Activated CD4-positive, alpha-beta T cell treated with anti-CD3 and anti-CD28 coated beads, Interleukin-2, amount 10 ng/mL, durations not matched to agents 7 days and 5 days (primary cell): ENCODE measurements at regions not wholly inside any gene's neighbourhood (a gene's known extent, or its start where the extent isn't known, plus 50 kb on each side); places are given as distances from the start of the nearest gene placed in this dataset.

Experiments used
- CTCF ChIA-PET: fragments of 350-600 bp; sonication (Branson Sonifier 250); formaldehyde crosslinking; loops from one replicate; lab custom pipeline; 2021; ENCODE audit warnings: antibody characterized with exemption; lab: Charles Lee
- POLR2A ChIA-PET: fragments of 350-600 bp; sonication (Branson Sonifier 250); formaldehyde crosslinking; loops from one replicate; lab custom pipeline; 2021; ENCODE audit warnings: antibody characterized with exemption; lab: Charles Lee
- DNase-seq: peaks from one replicate; pipeline ENCODE4 v3.0.0-alpha.2; 2020
- H3K27ac Mint-ChIP-seq: one replicate; pipeline ENCODE4 v1.8.0; 2021; ENCODE audit warnings: mild to moderate bottlenecking, moderate library complexity, mixed read lengths
- H3K27me3 Mint-ChIP-seq: one replicate; pipeline ENCODE4 v1.8.0; 2021; ENCODE audit warnings: mixed read lengths
- H3K36me3 Mint-ChIP-seq: one replicate; pipeline ENCODE4 v1.8.0; 2021; ENCODE audit warnings: low read depth, mixed read lengths
- H3K4me1 Mint-ChIP-seq: one replicate; pipeline ENCODE4 v1.8.0; 2021; ENCODE audit warnings: mixed read lengths
- H3K4me3 Mint-ChIP-seq: one replicate; pipeline ENCODE4 v1.8.0; 2021; ENCODE audit warnings: mild to moderate bottlenecking, moderate library complexity, mixed read lengths
- H3K9me3 Mint-ChIP-seq: one replicate; pipeline ENCODE4 v1.8.0; 2021; ENCODE audit warnings: mixed read lengths

GRCh38 chr4:58935332-58935731 lies 1825.1 kb upstream of the IGFBP7 start:
- ChIA-PET POLR2A (no interaction called here), CTCF (no interaction called here)
- Mint-ChIP-seq H3K27ac (no peak overlapping the region), H3K4me3 (no peak overlapping the region), H3K27me3 (no peaks in the 10 kb centered on the region), H3K4me1 (no peaks in the 10 kb centered on the region), H3K9me3 (peaks cover 12% of the 10 kb centered on the region), H3K36me3 (no peaks in the 10 kb centered on the region)
- DNase-seq: no peak

DNA sequence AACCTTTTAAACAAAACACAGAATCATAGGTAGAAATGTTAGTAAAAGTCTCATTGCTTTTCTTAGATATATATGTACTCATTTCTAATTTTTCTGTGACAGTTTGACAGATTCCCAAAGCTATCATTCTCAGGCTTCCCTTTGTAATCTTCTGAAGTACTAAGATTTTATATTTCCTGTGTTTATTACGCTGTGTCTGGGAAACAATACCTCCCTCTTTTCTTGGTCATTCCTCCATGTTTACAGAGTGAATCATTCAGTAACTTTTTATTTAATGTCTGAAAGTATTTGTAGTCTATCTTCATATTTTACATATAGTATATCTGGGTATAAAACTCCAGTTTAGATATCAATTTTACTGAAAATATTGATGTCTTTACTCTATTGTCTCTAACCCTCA lies 1826.3 kb upstream of the IGFBP7 start:
- H3K27me3 Mint-ChIP-seq: no peaks in the 10 kb centered on the region
- CTCF ChIA-PET: no interaction called here
- no peak for DNase-seq
- no peaks in the 10 kb centered on the region for H3K4me1 Mint-ChIP-seq
- peaks cover 7% of the 10 kb centered on the region for H3K9me3 Mint-ChIP-seq
- H3K36me3 Mint-ChIP-seq: no peaks in the 10 kb centered on the region
- H3K27ac Mint-ChIP-seq: no peak overlapping the region
- no peak overlapping the region for H3K4me3 Mint-ChIP-seq
- POLR2A ChIA-PET: no interaction called here

DNA sequence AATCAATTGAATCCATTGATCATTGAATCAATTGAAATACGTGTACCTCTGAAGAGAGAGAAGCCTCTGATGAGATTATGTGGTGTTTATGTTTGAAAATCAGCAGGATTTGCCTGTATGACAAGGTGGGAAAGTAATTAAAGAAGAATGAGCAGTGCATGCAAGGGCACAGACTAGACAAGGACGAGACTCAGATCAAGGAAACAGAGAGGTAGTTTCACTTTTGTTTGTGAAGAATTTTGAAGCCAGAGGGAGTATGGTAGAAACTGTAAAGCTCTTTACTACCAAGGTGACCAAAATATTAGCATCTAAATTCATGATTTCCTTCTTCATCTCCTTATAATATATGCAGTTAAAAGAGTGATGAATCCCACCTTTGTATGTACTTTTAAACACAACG lies 1830.0 kb upstream of the IGFBP7 start:
- no peak overlapping the region for H3K27ac Mint-ChIP-seq
- ChIA-PET CTCF (no interaction called here), POLR2A (no interaction called here)
- H3K27me3 Mint-ChIP-seq: no peaks in the 10 kb centered on the region
- peaks cover 9% of the 10 kb centered on the region for H3K9me3 Mint-ChIP-seq
- no peaks in the 10 kb centered on the region for H3K36me3 Mint-ChIP-seq
- no peak for DNase-seq
- no peaks in the 10 kb centered on the region for H3K4me1 Mint-ChIP-seq
- H3K4me3 Mint-ChIP-seq: no peak overlapping the region

- ChIA-PET CTCF (no interaction called here), POLR2A (no interaction called here)
- no peaks in the 10 kb centered on the region for H3K36me3 Mint-ChIP-seq
- DNase-seq: no peak
- no peak overlapping the region for H3K27ac Mint-ChIP-seq
- H3K27me3 Mint-ChIP-seq: no peaks in the 10 kb centered on the region
- no peak overlapping the region for H3K4me3 Mint-ChIP-seq
- peaks cover 11% of the 10 kb centered on the region for H3K9me3 Mint-ChIP-seq
- H3K4me1 Mint-ChIP-seq: no peaks in the 10 kb centered on the region
These were observed 1831.1 kb upstream of the IGFBP7 start for GRCh38 chr4:58941286-58941685.

DNA sequence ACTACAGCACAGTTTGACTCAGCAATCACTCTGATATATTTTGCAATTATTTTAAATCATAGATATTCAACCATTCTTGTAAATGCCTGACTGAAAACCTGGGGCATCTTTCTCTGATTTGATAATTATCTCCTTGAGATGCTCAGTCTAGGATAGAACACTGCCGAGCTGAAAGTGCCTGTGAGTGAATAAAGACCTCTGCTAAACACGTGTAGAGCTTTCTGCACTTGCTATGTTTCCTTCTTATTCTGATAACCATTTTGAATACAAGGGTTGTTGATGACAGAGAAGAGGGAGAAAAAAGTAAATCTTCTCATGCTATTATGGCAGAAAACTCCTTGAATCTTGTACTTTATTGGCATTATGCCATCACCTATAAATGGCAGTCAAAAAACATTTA lies 1843.4 kb upstream of the IGFBP7 start:
- Mint-ChIP-seq H3K36me3 (no peaks in the 10 kb centered on the region), H3K27me3 (no peaks in the 10 kb centered on the region), H3K9me3 (peaks cover 2% of the 10 kb centered on the region), H3K27ac (no peak overlapping the region), H3K4me1 (no peaks in the 10 kb centered on the region), H3K4me3 (no peak overlapping the region)
- ChIA-PET POLR2A (no interaction called here), CTCF (no interaction called here)
- DNase-seq: no peak

DNA sequence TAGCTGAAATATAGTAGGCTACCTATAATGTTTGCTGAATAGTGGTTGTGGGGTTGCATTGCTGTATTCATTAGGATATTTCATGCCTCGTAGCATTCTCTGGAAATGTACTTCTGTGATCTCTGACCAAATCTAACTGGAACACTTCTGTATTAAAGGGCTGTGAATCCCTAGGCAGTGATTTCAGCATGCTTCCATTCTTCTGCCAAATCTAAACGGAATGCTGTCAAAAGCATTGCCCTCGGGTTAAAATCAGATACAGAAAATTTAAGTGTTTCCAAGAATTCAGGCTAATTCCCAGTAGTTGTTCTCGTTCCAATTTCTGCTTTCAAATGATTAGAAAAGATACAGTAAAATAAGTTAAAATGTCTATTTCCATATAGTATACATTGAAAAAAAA lies 1847.5 kb upstream of the IGFBP7 start:
- ChIA-PET CTCF (no interaction called here), POLR2A (no interaction called here)
- Mint-ChIP-seq H3K4me1 (no peaks in the 10 kb centered on the region), H3K27ac (no peak overlapping the region), H3K27me3 (no peaks in the 10 kb centered on the region), H3K4me3 (no peak overlapping the region), H3K9me3 (no peaks in the 10 kb centered on the region), H3K36me3 (no peaks in the 10 kb centered on the region)
- no peak for DNase-seq

- POLR2A ChIA-PET: no interaction called here
These were observed 1851.1 kb upstream of the IGFBP7 start for GRCh38 chr4:58961283-58961682.

GRCh38 chr4:58961925-58962324 lies 1851.7 kb upstream of the IGFBP7 start:
- no peak overlapping the region for H3K27ac Mint-ChIP-seq
- no peak overlapping the region for H3K4me3 Mint-ChIP-seq
- ChIA-PET POLR2A (no interaction called here), CTCF (no interaction called here)
- no peaks in the 10 kb centered on the region for H3K4me1 Mint-ChIP-seq
- H3K27me3 Mint-ChIP-seq: no peaks in the 10 kb centered on the region
- H3K9me3 Mint-ChIP-seq: no peaks in the 10 kb centered on the region
- no peak for DNase-seq
- H3K36me3 Mint-ChIP-seq: no peaks in the 10 kb centered on the region

More at GRCh38 chr4:58961283-58961682, 1851.1 kb upstream of the IGFBP7 start:
- H3K27ac Mint-ChIP-seq: no peak overlapping the region
- no peak for DNase-seq
- no peaks in the 10 kb centered on the region for H3K36me3 Mint-ChIP-seq
- no peaks in the 10 kb centered on the region for H3K4me1 Mint-ChIP-seq
- H3K27me3 Mint-ChIP-seq: no peaks in the 10 kb centered on the region
- H3K9me3 Mint-ChIP-seq: no peaks in the 10 kb centered on the region
- CTCF ChIA-PET: no interaction called here
- H3K4me3 Mint-ChIP-seq: no peak overlapping the region

DNA sequence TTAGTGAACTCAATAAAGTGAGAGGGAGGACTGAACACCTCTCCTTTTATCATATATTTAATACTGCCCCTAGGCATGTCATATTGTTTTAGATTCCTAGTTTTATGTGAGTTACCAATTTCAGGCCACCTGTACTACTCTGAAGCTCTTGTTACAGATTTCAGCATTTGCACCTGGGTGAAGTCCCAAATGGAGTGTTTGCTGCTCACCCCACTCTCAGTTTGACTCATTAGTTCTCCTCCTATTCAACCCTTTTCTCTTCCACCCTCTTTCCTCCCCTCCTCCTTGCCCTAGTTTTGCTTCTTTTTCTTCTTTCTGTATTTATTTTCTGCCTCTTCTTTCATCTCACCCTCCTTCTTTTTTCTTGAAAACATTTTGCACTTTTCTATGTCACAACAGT lies 1852.2 kb upstream of the IGFBP7 start:
- no peaks in the 10 kb centered on the region for H3K4me1 Mint-ChIP-seq
- POLR2A ChIA-PET: no interaction called here
- no peak overlapping the region for H3K27ac Mint-ChIP-seq
- H3K4me3 Mint-ChIP-seq: no peak overlapping the region
- H3K27me3 Mint-ChIP-seq: no peaks in the 10 kb centered on the region
- CTCF ChIA-PET: no interaction called here
- no peak for DNase-seq
- H3K36me3 Mint-ChIP-seq: no peaks in the 10 kb centered on the region
- no peaks in the 10 kb centered on the region for H3K9me3 Mint-ChIP-seq

- Mint-ChIP-seq H3K9me3 (no peaks in the 10 kb centered on the region), H3K4me3 (no peak overlapping the region), H3K4me1 (no peaks in the 10 kb centered on the region), H3K36me3 (no peaks in the 10 kb centered on the region), H3K27ac (no peak overlapping the region), H3K27me3 (no peaks in the 10 kb centered on the region)
- no peak for DNase-seq
- ChIA-PET CTCF (no interaction called here), POLR2A (no interaction called here)
These were observed 1871.6 kb upstream of the IGFBP7 start for GRCh38 chr4:58981828-58982227.

DNA sequence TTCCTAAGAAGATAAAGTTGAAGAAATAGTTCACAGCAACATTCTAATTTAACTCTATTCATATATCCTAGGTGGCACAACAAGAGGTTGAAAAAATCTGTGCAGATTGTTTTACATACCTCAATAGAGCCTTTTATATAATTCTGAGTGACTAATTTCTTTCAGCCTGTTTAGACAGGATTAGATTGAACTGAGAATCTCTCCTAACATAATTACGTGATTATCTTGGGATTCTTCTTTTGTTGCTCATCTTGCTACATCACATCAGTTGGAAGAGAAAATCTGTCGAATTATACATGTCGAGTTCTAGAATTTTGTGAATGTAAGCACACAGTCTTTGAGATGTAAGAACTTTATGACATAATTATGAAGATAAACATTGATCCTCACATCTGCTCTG lies 1873.7 kb upstream of the IGFBP7 start:
- CTCF ChIA-PET: no interaction called here
- H3K4me3 Mint-ChIP-seq: no peak overlapping the region
- peaks cover 2% of the 10 kb centered on the region for H3K9me3 Mint-ChIP-seq
- no peaks in the 10 kb centered on the region for H3K27me3 Mint-ChIP-seq
- no peaks in the 10 kb centered on the region for H3K4me1 Mint-ChIP-seq
- POLR2A ChIA-PET: no interaction called here
- no peaks in the 10 kb centered on the region for H3K36me3 Mint-ChIP-seq
- no peak for DNase-seq
- no peak overlapping the region for H3K27ac Mint-ChIP-seq

GRCh38 chr4:59002148-59002547 lies 1892.0 kb upstream of the IGFBP7 start:
- no peaks in the 10 kb centered on the region for H3K27me3 Mint-ChIP-seq
- H3K4me1 Mint-ChIP-seq: no peaks in the 10 kb centered on the region
- DNase-seq: no peak
- H3K4me3 Mint-ChIP-seq: no peak overlapping the region
- no peak overlapping the region for H3K27ac Mint-ChIP-seq
- CTCF ChIA-PET: no interaction called here
- peaks cover 8% of the 10 kb centered on the region for H3K9me3 Mint-ChIP-seq
- H3K36me3 Mint-ChIP-seq: no peaks in the 10 kb centered on the region
- POLR2A ChIA-PET: no interaction called here

- Mint-ChIP-seq H3K27ac (no peak overlapping the region), H3K27me3 (no peaks in the 10 kb centered on the region), H3K36me3 (no peaks in the 10 kb centered on the region), H3K9me3 (peaks cover 8% of the 10 kb centered on the region), H3K4me3 (no peak overlapping the region), H3K4me1 (no peaks in the 10 kb centered on the region)
- no peak for DNase-seq
- ChIA-PET CTCF (no interaction called here), POLR2A (no interaction called here)
These were observed 1914.1 kb upstream of the IGFBP7 start for GRCh38 chr4:59024257-59024656.

DNA sequence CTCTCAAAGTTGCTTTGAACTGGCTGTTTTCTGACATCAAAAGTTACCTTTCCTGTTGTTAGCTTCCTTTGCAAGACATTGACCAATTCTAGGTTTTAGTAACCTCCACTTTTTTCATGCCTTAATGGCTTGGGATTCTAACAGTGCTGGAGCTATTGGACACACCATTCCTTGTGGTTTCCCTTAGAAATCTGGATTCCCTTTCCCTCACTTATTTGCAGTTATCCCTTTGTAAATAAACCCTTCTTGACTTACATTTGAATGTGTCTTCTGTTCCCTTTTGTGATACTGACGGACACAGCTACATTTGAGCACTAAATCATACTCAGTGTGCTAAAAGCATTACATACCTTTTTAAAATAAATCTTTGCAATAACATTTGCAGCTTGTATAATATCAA lies 1927.6 kb upstream of the IGFBP7 start:
- H3K9me3 Mint-ChIP-seq: peaks cover 2% of the 10 kb centered on the region
- H3K4me1 Mint-ChIP-seq: no peaks in the 10 kb centered on the region
- CTCF ChIA-PET: no interaction called here

More for the DNA sequence above, 1927.6 kb upstream of the IGFBP7 start:
- Mint-ChIP-seq H3K27ac (no peak overlapping the region), H3K36me3 (no peaks in the 10 kb centered on the region), H3K4me3 (no peak overlapping the region), H3K27me3 (no peaks in the 10 kb centered on the region)
- no peak for DNase-seq
- POLR2A ChIA-PET: no interaction called here
